ENCODE measurements at regions not wholly inside any gene's neighbourhood (a gene's known extent, or its start where the extent isn't known, plus 50 kb on each side); places are given as distances from the start of the nearest gene placed in this dataset.

GRCh38 chr13:90253806-90254205 is 1093.7 kb upstream of the MIR17HG start:
- H3K4me1 ChIP-seq (ENCODE audit: insufficient read depth): no peaks in the 10 kb centered on the region
- DNase-seq (ENCODE audit: low spot score): no peak
- no peaks in the 10 kb centered on the region for H3K79me2 ChIP-seq
- no peaks in the 10 kb centered on the region for H3K9me3 ChIP-seq (ENCODE audit: low read depth)
- H3K4me3 ChIP-seq: no peak overlapping the region
- H3K27me3 ChIP-seq: no peaks in the 10 kb centered on the region
- H3K27ac ChIP-seq: no peak overlapping the region
- H4K20me1 ChIP-seq (ENCODE audit: insufficient read depth, poor library complexity, severe bottlenecking): no peaks in the 10 kb centered on the region
- H3K4me2 ChIP-seq: no peak overlapping the region
- no peak overlapping the region for H2AFZ ChIP-seq
- TF ChIP-seq CTCF (IDR thresholded peaks at IDR 0.05; ENCODE audit: poor library complexity): no peak
- TF ChIP-seq EZH2 (IDR thresholded peaks at IDR 0.05; ENCODE audit: borderline replicate concordance): no peak
- TF ChIP-seq EZH2phosphoT487 (IDR thresholded peaks at IDR 0.05; ENCODE audit: low read depth, severe bottlenecking, unreplicated experiment): no peak
- no peaks in the 10 kb centered on the region for H3K9me2 ChIP-seq (replicated peaks; ENCODE audit: insufficient read depth)
- H3K36me3 ChIP-seq (replicated peaks; ENCODE audit: insufficient read depth, low read depth): no peaks in the 10 kb centered on the region
- 91% methylated on average over 5 of the region's 5 CpGs for WGBS (ENCODE audit: low lambda C conversion rate, missing lambda C conversion rate)

- no peak overlapping the region for H3K4me3 ChIP-seq
- TF ChIP-seq EZH2phosphoT487 (IDR thresholded peaks at IDR 0.05; ENCODE audit: low read depth, severe bottlenecking, unreplicated experiment) (no peak), EZH2 (IDR thresholded peaks at IDR 0.05; ENCODE audit: borderline replicate concordance) (no peak), CTCF (IDR thresholded peaks at IDR 0.05; ENCODE audit: poor library complexity) (no peak)
- no peaks in the 10 kb centered on the region for H3K79me2 ChIP-seq
- WGBS (ENCODE audit: low lambda C conversion rate, missing lambda C conversion rate): 96% methylated on average over 2 of the region's 2 CpGs
- H3K9me2 ChIP-seq (replicated peaks; ENCODE audit: insufficient read depth): no peaks in the 10 kb centered on the region
- no peaks in the 10 kb centered on the region for H3K4me1 ChIP-seq (ENCODE audit: insufficient read depth)
- H4K20me1 ChIP-seq (ENCODE audit: insufficient read depth, poor library complexity, severe bottlenecking): no peaks in the 10 kb centered on the region
- no peak overlapping the region for H2AFZ ChIP-seq
- no peak overlapping the region for H3K27ac ChIP-seq
- no peak overlapping the region for H3K4me2 ChIP-seq
- no peaks in the 10 kb centered on the region for H3K9me3 ChIP-seq (ENCODE audit: low read depth)
- no peak for DNase-seq (ENCODE audit: low spot score)
- H3K27me3 ChIP-seq: no peaks in the 10 kb centered on the region
- no peaks in the 10 kb centered on the region for H3K36me3 ChIP-seq (replicated peaks; ENCODE audit: insufficient read depth, low read depth)
These were observed 1093.0 kb upstream of the MIR17HG start for GRCh38 chr13:90254437-90254836.

GRCh38 chr13:90256746-90257145 is 1090.7 kb upstream of the MIR17HG start:
- H3K27me3 ChIP-seq: no peaks in the 10 kb centered on the region
- H4K20me1 ChIP-seq (ENCODE audit: insufficient read depth, poor library complexity, severe bottlenecking): no peaks in the 10 kb centered on the region
- DNase-seq (ENCODE audit: low spot score): no peak
- H2AFZ ChIP-seq: no peak overlapping the region
- TF ChIP-seq CTCF (IDR thresholded peaks at IDR 0.05; ENCODE audit: poor library complexity) (no peak), EZH2phosphoT487 (IDR thresholded peaks at IDR 0.05; ENCODE audit: low read depth, severe bottlenecking, unreplicated experiment) (no peak), EZH2 (IDR thresholded peaks at IDR 0.05; ENCODE audit: borderline replicate concordance) (no peak)
- H3K4me2 ChIP-seq: no peak overlapping the region
- H3K36me3 ChIP-seq (replicated peaks; ENCODE audit: insufficient read depth, low read depth): no peaks in the 10 kb centered on the region
- WGBS (ENCODE audit: low lambda C conversion rate, missing lambda C conversion rate): 92% methylated on average over 2 of the region's 2 CpGs
- no peaks in the 10 kb centered on the region for H3K4me1 ChIP-seq (ENCODE audit: insufficient read depth)
- no peaks in the 10 kb centered on the region for H3K9me2 ChIP-seq (replicated peaks; ENCODE audit: insufficient read depth)
- H3K4me3 ChIP-seq: no peak overlapping the region
- no peaks in the 10 kb centered on the region for H3K9me3 ChIP-seq (ENCODE audit: low read depth)
- no peaks in the 10 kb centered on the region for H3K79me2 ChIP-seq
- no peak overlapping the region for H3K27ac ChIP-seq

- no peak overlapping the region for H3K27ac ChIP-seq
- H3K4me3 ChIP-seq: no peak overlapping the region
- H3K4me2 ChIP-seq: no peak overlapping the region
- no peaks in the 10 kb centered on the region for H3K9me3 ChIP-seq (ENCODE audit: low read depth)
- WGBS (ENCODE audit: low lambda C conversion rate, missing lambda C conversion rate): 100% methylated on average over 1 of the region's 1 CpG
- TF ChIP-seq CTCF (IDR thresholded peaks at IDR 0.05; ENCODE audit: poor library complexity) (no peak), EZH2phosphoT487 (IDR thresholded peaks at IDR 0.05; ENCODE audit: low read depth, severe bottlenecking, unreplicated experiment) (no peak)
- no peak for DNase-seq (ENCODE audit: low spot score)
- no peaks in the 10 kb centered on the region for H3K27me3 ChIP-seq
- no peaks in the 10 kb centered on the region for H4K20me1 ChIP-seq (ENCODE audit: insufficient read depth, poor library complexity, severe bottlenecking)
- H3K79me2 ChIP-seq: no peaks in the 10 kb centered on the region
- no peak overlapping the region for H2AFZ ChIP-seq
- H3K4me1 ChIP-seq (ENCODE audit: insufficient read depth): no peaks in the 10 kb centered on the region
- no peaks in the 10 kb centered on the region for H3K9me2 ChIP-seq (replicated peaks; ENCODE audit: insufficient read depth)
- H3K36me3 ChIP-seq (replicated peaks; ENCODE audit: insufficient read depth, low read depth): no peaks in the 10 kb centered on the region
These were observed 1089.4 kb upstream of the MIR17HG start for GRCh38 chr13:90258129-90258528.
